Body of pancreas (tissue), 4 donors: ENCODE measurements at regions not wholly inside any gene's neighbourhood (a gene's known extent, or its start where the extent isn't known, plus 50 kb on each side); places are given as distances from the start of the nearest gene placed in this dataset.
A peak's percentile ranks its signal among the peaks of the same experiment; 100 is the strongest.

Experiments used
- ATAC-seq: fragments of 150-250 bp; one replicate; pipeline ENCODE4 v1.9.1; 2016
- DNase-seq, 4 donors: peaks; one replicate each; pipeline ENCODE4 v3.0.0-alpha.2; 2019
- H3K27ac ChIP-seq, 4 donors: fragments of 200-600 bp; sonication (generic); 1 replicate in 3 of 4; 2 replicates in 1 of 4; pipeline versions ENCODE4 v1.5.1 to v1.6.1; 2016 to 2019; ENCODE audit warnings: mild to moderate bottlenecking in 1 of 4, mixed read lengths in 1 of 4, moderate library complexity in 1 of 4
- H3K27me3 ChIP-seq, 2 donors: fragments of 200-600 bp; sonication (generic); one replicate each; pipeline ENCODE4 v1.6.0; 2016; ENCODE audit warnings: mild to moderate bottlenecking in 1 of 2
- H3K36me3 ChIP-seq, 2 donors: fragments of 200-600 bp; sonication (generic); replicated peaks in 1 of 2; 2 replicates each; pipeline ENCODE4 v1.5.1; 2016; ENCODE audit warnings: low read depth in 2 of 2; ENCODE audit not compliant: insufficient read depth in 1 of 2
- H3K4me1 ChIP-seq: fragments of 200-600 bp; sonication (generic); one replicate; pipeline ENCODE4 v1.6.0; 2016
- H3K4me3 ChIP-seq, 2 donors: fragments of 200-600 bp; sonication (generic); 1 replicate in 1 of 2; 2 replicates in 1 of 2; pipeline ENCODE4 v1.5.1; 2016 to 2019
- H3K9me3 ChIP-seq, 3 donors: fragments of 200-600 bp; sonication (generic); 1 replicate in 2 of 3; 2 replicates in 1 of 3; pipeline ENCODE4 v1.5.1; 2016
- POLR2A ChIP-seq, 3 donors: fragments of 450-650 bp; IDR thresholded peaks; one replicate each; pipeline ENCODE4 v1.6.1; 2016; ENCODE audit warnings: antibody characterized with exemption in 3 of 3, mild to moderate bottlenecking in 2 of 3
- WGBS, 2 donors: methylation state at CpG; one replicate each; pipeline ENCODE4 v1.1.5; 2017; 5-methylcytosine and 5-hydroxymethylcytosine counted together
- intact Hi-C: fragments of 100-400 bp; cut with DNase I; formaldehyde crosslinking; loops from one replicate; pipeline ENCODE4 v1.15.1; 2023
- TF ChIP-seq, protein P1 (sequence below), 7 experiments: fragments of 450-650 bp in 4 of 7; fragments of 200-600 bp in 3 of 7; sonication (generic) in 3 of 7; IDR thresholded peaks; one replicate each; pipeline ENCODE4 v1.5.1; 2016 to 2019; ENCODE audit warnings: antibody characterized with exemption in 7 of 7

DNA sequence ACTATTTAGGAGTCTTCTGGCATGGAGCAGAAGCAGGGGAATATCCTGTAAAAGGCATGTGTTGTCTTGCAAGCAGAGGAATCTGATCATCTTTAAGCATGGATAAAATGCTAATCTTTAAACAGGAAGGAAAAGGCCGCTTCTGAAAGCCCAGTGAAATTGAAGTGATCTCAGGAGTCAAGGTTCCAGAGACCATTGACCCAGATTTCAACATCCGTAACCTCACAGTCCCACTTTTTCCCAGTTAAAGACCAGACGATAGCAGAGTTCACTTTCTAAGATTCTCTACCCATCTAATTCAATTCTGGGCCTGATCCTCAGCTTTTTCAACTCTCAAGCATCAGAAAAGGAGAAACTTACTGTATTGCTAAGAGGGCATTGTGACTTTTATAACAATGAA is 332.2 kb upstream of the LRP1B start:
- no peak overlapping the region for H3K4me3 ChIP-seq
- intact Hi-C loops: no loop called here
- DNase-seq (no peak), ATAC-seq (no peak)
- H3K9me3 ChIP-seq: no peaks in the 10 kb centered on the region
- TF ChIP-seq, protein P1, sequence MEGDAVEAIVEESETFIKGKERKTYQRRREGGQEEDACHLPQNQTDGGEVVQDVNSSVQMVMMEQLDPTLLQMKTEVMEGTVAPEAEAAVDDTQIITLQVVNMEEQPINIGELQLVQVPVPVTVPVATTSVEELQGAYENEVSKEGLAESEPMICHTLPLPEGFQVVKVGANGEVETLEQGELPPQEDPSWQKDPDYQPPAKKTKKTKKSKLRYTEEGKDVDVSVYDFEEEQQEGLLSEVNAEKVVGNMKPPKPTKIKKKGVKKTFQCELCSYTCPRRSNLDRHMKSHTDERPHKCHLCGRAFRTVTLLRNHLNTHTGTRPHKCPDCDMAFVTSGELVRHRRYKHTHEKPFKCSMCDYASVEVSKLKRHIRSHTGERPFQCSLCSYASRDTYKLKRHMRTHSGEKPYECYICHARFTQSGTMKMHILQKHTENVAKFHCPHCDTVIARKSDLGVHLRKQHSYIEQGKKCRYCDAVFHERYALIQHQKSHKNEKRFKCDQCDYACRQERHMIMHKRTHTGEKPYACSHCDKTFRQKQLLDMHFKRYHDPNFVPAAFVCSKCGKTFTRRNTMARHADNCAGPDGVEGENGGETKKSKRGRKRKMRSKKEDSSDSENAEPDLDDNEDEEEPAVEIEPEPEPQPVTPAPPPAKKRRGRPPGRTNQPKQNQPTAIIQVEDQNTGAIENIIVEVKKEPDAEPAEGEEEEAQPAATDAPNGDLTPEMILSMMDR (IDR thresholded peaks at IDR 0.05): no peak
- TF ChIP-seq POLR2A (IDR thresholded peaks at IDR 0.05): no peak
- no peaks in the 10 kb centered on the region for H3K27me3 ChIP-seq
- H3K4me1 ChIP-seq: no peaks in the 10 kb centered on the region
- 71 to 77% methylated on average over 3 of the region's 3 CpGs for WGBS, 2 donors
- H3K27ac ChIP-seq: no peak overlapping the region
- no peaks in the 10 kb centered on the region for H3K36me3 ChIP-seq

DNA sequence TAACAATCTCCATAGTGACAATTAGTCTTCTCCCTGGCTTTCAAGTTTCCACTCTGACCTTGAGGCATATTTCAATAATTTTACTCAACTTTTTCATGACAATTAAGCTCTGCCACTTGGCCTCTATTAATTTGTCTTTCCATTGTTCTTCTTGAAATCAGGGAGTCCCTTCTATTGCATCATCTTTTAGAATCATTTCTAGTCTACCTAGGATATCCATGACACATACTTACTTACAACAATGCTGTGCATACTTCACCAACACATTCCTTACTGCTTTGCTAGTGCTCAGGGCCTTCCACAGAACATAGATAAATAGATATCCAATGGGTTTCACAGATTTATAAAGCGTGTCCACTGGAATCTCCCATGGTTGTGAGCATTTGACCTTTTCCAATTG is 331.5 kb upstream of the LRP1B start:
- TF ChIP-seq, protein P1 (IDR thresholded peaks at IDR 0.05): no peak
- no peak for TF ChIP-seq POLR2A (IDR thresholded peaks at IDR 0.05)
- H3K9me3 ChIP-seq: no peaks in the 10 kb centered on the region
- 48 to 69% methylated on average over 1 of the region's 1 CpG for WGBS, 2 donors
- DNase-seq (no peak), ATAC-seq (no peak)
- no peak overlapping the region for H3K27ac ChIP-seq
- no peaks in the 10 kb centered on the region for H3K4me1 ChIP-seq
- H3K27me3 ChIP-seq: no peaks in the 10 kb centered on the region
- intact Hi-C loops: no loop called here
- H3K36me3 ChIP-seq: no peaks in the 10 kb centered on the region
- no peak overlapping the region for H3K4me3 ChIP-seq

DNA sequence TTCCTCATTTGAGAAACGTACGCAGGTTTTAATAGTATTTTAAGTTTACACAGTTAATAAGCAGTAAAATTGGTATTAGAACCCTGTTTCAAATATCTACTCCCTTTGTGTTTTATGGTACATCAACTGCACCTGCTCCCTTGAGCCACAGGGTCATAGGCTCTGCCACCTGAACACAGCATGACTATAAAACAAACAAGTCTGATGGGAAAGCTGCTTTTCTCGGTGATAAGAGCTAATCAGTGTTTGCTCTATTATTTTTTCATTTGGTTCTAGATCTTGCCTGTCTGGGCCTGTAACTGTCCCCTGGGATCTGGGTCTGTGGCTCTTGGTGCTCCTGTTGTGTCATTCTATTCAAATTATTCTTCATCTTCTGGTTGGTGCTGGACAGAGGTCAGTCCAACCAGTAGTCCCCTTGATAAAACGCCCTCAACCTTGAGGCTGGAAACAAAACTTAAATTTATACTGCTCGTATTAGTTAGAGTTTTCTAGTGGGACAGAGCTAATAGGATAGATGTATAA is 314.8 kb upstream of the LRP1B start:
- peak in 2 of 4 donors; percentile 5 to 12 for DNase-seq
- WGBS, 2 donors: 30 to 31% methylated on average over 5 of the region's 5 CpGs

DNA sequence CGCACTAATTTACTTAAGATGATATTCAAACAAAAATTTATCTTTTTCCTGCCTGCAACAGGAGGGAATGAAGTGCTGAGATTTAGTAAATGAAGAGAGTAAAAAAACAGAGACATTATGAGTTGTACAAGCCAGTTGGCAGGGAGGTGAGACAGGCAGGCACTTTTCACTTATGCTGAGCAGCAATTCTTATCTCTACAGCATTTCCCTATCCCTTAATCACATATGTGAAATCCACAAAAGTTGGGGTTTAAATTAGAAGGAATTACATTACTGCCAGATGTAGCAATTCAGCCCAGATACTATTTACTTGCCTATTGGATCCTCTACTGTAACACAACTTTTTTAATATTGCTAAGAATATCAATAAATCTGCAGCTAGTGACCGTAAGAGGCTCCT is 314.2 kb upstream of the LRP1B start:
- no peak for ATAC-seq
- intact Hi-C loops: no loop called here

More for the DNA sequence above, 314.8 kb upstream of the LRP1B start:
- H3K4me3 ChIP-seq: no peak overlapping the region
- H3K4me1 ChIP-seq: peaks cover 4% of the 10 kb centered on the region
- H3K9me3 ChIP-seq: no peaks in the 10 kb centered on the region
- intact Hi-C loops: no loop called here
- H3K27me3 ChIP-seq: peaks cover 0 to 3% of the 10 kb centered on the region in 2 donors
- ATAC-seq: no peak
- no peak overlapping the region for H3K27ac ChIP-seq
- TF ChIP-seq, protein P1 (IDR thresholded peaks at IDR 0.05): no peak
- H3K36me3 ChIP-seq: no peaks in the 10 kb centered on the region

DNA sequence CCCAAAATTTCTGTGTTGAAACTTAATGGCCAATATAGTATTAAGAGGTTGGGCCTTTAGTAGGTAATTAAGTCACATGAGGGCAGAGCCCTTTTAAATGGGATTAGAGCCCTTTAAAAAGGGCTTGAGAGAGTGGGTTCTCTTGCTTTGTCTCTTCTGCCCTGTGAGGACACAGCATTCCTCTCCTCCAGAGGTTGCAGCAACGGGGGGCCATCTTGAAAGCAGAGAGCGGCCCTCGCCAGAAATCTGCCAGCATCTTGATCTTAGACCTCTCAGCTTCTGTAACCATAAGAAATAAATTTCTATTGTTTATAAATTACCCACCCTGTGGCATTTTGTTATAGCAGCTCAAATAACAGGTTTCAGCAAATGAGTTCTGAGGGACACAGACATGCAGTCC is 305.0 kb upstream of the LRP1B start:
- H3K27me3 ChIP-seq: no peaks in the 10 kb centered on the region
- no peaks in the 10 kb centered on the region for H3K4me1 ChIP-seq
- WGBS, 2 donors: 69 to 78% methylated on average over 3 of the region's 3 CpGs
- ATAC-seq (no peak), DNase-seq (no peak)
- H3K36me3 ChIP-seq: no peaks in the 10 kb centered on the region
- no peaks in the 10 kb centered on the region for H3K9me3 ChIP-seq
- no peak for TF ChIP-seq POLR2A (IDR thresholded peaks at IDR 0.05)
- TF ChIP-seq, protein P1 (IDR thresholded peaks at IDR 0.05): no peak
- intact Hi-C loops: no loop called here
- no peak overlapping the region for H3K4me3 ChIP-seq
- H3K27ac ChIP-seq: no peak overlapping the region

More for the DNA sequence above, 314.2 kb upstream of the LRP1B start:
- no peaks in the 10 kb centered on the region for H3K36me3 ChIP-seq
- 66 to 69% methylated on average over 2 of the region's 2 CpGs for WGBS, 2 donors
- DNase-seq: no peak
- peaks cover 4% of the 10 kb centered on the region for H3K4me1 ChIP-seq
- no peaks in the 10 kb centered on the region for H3K27me3 ChIP-seq
- H3K27ac ChIP-seq: no peak overlapping the region
- TF ChIP-seq, protein P1 (IDR thresholded peaks at IDR 0.05): no peak
- TF ChIP-seq POLR2A (IDR thresholded peaks at IDR 0.05): no peak
- no peak overlapping the region for H3K4me3 ChIP-seq
- no peaks in the 10 kb centered on the region for H3K9me3 ChIP-seq
